ENCODE measurements at regions not wholly inside any gene's neighbourhood (a gene's known extent, or its start where the extent isn't known, plus 50 kb on each side); places are given as distances from the start of the nearest gene placed in this dataset.

DNA sequence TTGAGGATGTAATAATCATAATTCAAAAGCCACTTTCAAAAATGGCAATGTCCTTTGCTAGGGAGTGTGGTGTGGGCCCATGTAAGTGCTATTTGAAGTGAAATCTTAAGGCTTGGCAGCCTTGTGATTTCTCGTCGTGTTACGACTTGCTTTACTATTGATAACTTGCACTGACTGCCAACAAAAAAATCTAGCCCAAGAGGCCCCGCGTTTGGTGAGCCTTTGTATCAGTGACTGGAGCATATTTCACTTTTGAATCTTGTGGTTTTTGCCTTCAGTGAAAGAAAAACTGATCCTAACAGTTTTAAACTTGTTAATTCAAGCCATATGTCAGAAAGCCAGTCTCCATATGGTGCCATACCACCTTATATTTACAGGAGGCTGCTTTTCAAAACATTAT is 248.0 kb downstream of the TMEM182 start:
- TF ChIP-seq, protein P1, sequence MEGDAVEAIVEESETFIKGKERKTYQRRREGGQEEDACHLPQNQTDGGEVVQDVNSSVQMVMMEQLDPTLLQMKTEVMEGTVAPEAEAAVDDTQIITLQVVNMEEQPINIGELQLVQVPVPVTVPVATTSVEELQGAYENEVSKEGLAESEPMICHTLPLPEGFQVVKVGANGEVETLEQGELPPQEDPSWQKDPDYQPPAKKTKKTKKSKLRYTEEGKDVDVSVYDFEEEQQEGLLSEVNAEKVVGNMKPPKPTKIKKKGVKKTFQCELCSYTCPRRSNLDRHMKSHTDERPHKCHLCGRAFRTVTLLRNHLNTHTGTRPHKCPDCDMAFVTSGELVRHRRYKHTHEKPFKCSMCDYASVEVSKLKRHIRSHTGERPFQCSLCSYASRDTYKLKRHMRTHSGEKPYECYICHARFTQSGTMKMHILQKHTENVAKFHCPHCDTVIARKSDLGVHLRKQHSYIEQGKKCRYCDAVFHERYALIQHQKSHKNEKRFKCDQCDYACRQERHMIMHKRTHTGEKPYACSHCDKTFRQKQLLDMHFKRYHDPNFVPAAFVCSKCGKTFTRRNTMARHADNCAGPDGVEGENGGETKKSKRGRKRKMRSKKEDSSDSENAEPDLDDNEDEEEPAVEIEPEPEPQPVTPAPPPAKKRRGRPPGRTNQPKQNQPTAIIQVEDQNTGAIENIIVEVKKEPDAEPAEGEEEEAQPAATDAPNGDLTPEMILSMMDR (IDR thresholded peaks at IDR 0.05) = no peak
- TF ChIP-seq EP300 (IDR thresholded peaks at IDR 0.05; ENCODE audit: low read depth) = no peak
- no peak for TF ChIP-seq POLR2A (IDR thresholded peaks at IDR 0.05)
- TF ChIP-seq POLR2AphosphoS5 (IDR thresholded peaks at IDR 0.05) = no peak

Data from transverse colon (tissue), 4 donors.